ENCODE measurements at regions not wholly inside any gene's neighbourhood (a gene's known extent, or its start where the extent isn't known, plus 50 kb on each side); places are given as distances from the start of the nearest gene placed in this dataset.

- H3K9me3 ChIP-seq (ENCODE audit: insufficient read depth, low read depth, low read length), result no peaks in the 10 kb centered on the region
- no peaks in the 10 kb centered on the region for H3K36me3 ChIP-seq (ENCODE audit: insufficient read depth, low read length)
- Mint-ChIP-seq H3K36me3 (ENCODE audit: low read depth, unreplicated experiment) (no peaks in the 10 kb centered on the region), H3K27me3 (ENCODE audit: low read depth, unreplicated experiment) (no peaks in the 10 kb centered on the region), H3K4me3 (ENCODE audit: unreplicated experiment) (no peak overlapping the region), H3K9me3 (ENCODE audit: unreplicated experiment) (no peaks in the 10 kb centered on the region), H3K27ac (ENCODE audit: unreplicated experiment) (no peak overlapping the region), H3K4me1 (ENCODE audit: low read depth, unreplicated experiment) (no peaks in the 10 kb centered on the region)
- H3K4me3 ChIP-seq (ENCODE audit: insufficient read depth, low read depth, low read length), result no peak overlapping the region
- H3K27me3 ChIP-seq (ENCODE audit: insufficient read depth, low read length), result no peaks in the 10 kb centered on the region
- TF ChIP-seq CTCF (IDR thresholded peaks at IDR 0.05; ENCODE audit: insufficient read depth, low read depth, low read length) (no peak), EZH2 (IDR thresholded peaks at IDR 0.05; ENCODE audit: insufficient read depth, low read length) (no peak)
- no peak overlapping the region for H2AFZ ChIP-seq (ENCODE audit: low read depth, low read length)
- no peak for DNase-seq (ENCODE audit: low read depth)
- peak; percentile 54 for FAIRE-seq
- H3K79me2 ChIP-seq (ENCODE audit: insufficient read depth, low read length), result no peaks in the 10 kb centered on the region
- no peaks in the 10 kb centered on the region for H3K4me1 ChIP-seq (ENCODE audit: insufficient read depth, low read length)
- H4K20me1 ChIP-seq (ENCODE audit: insufficient read depth, low read length), result no peaks in the 10 kb centered on the region
- no peak overlapping the region for H3K4me2 ChIP-seq (ENCODE audit: low read length)
- H3K27ac ChIP-seq (ENCODE audit: low read depth, low read length), result no peak overlapping the region
- H3K9ac ChIP-seq (ENCODE audit: low read length), result no peak overlapping the region
These were observed 89.2 kb upstream of the GLRA2 start for GRCh38 chrX:14440106-14440505.

- Mint-ChIP-seq H3K36me3 (ENCODE audit: low read depth, unreplicated experiment) (no peaks in the 10 kb centered on the region), H3K27me3 (ENCODE audit: low read depth, unreplicated experiment) (no peaks in the 10 kb centered on the region), H3K4me3 (ENCODE audit: unreplicated experiment) (no peak overlapping the region), H3K27ac (ENCODE audit: unreplicated experiment) (no peak overlapping the region), H3K9me3 (ENCODE audit: unreplicated experiment) (no peaks in the 10 kb centered on the region), H3K4me1 (ENCODE audit: low read depth, unreplicated experiment) (no peaks in the 10 kb centered on the region)
- H3K79me2 ChIP-seq (ENCODE audit: insufficient read depth, low read length), result no peaks in the 10 kb centered on the region
- H3K27me3 ChIP-seq (ENCODE audit: insufficient read depth, low read length), result no peaks in the 10 kb centered on the region
- H3K27ac ChIP-seq (ENCODE audit: low read depth, low read length), result no peak overlapping the region
- TF ChIP-seq CTCF (IDR thresholded peaks at IDR 0.05; ENCODE audit: insufficient read depth, low read depth, low read length), result no peak
- no peak for TF ChIP-seq EZH2 (IDR thresholded peaks at IDR 0.05; ENCODE audit: insufficient read depth, low read length)
- no peak overlapping the region for H3K4me2 ChIP-seq (ENCODE audit: low read length)
- H4K20me1 ChIP-seq (ENCODE audit: insufficient read depth, low read length), result no peaks in the 10 kb centered on the region
- DNase-seq (ENCODE audit: low read depth) (no peak), FAIRE-seq (peak; percentile 74)
- no peak overlapping the region for H3K9ac ChIP-seq (ENCODE audit: low read length)
- H3K9me3 ChIP-seq (ENCODE audit: insufficient read depth, low read depth, low read length), result no peaks in the 10 kb centered on the region
- H3K4me3 ChIP-seq (ENCODE audit: insufficient read depth, low read depth, low read length), result no peak overlapping the region
- H3K36me3 ChIP-seq (ENCODE audit: insufficient read depth, low read length), result no peaks in the 10 kb centered on the region
- no peaks in the 10 kb centered on the region for H3K4me1 ChIP-seq (ENCODE audit: insufficient read depth, low read length)
- H2AFZ ChIP-seq (ENCODE audit: low read depth, low read length), result no peak overlapping the region
These were observed 101.7 kb upstream of the GLRA2 start for GRCh38 chrX:14427614-14428013.

GRCh38 chrX:14420841-14421240 is 108.5 kb upstream of the GLRA2 start:
- Mint-ChIP-seq H3K27me3 (ENCODE audit: low read depth, unreplicated experiment) (no peaks in the 10 kb centered on the region), H3K27ac (ENCODE audit: unreplicated experiment) (no peak overlapping the region), H3K9me3 (ENCODE audit: unreplicated experiment) (no peaks in the 10 kb centered on the region), H3K36me3 (ENCODE audit: low read depth, unreplicated experiment) (no peaks in the 10 kb centered on the region), H3K4me3 (ENCODE audit: unreplicated experiment) (no peak overlapping the region), H3K4me1 (ENCODE audit: low read depth, unreplicated experiment) (no peaks in the 10 kb centered on the region)
- Histone ChIP-seq H3K4me1 (ENCODE audit: insufficient read depth, low read length) (no peaks in the 10 kb centered on the region), H3K79me2 (ENCODE audit: insufficient read depth, low read length) (no peaks in the 10 kb centered on the region), H3K4me3 (ENCODE audit: insufficient read depth, low read depth, low read length) (no peak overlapping the region), H3K4me2 (ENCODE audit: low read length) (no peak overlapping the region), H3K27me3 (ENCODE audit: insufficient read depth, low read length) (no peaks in the 10 kb centered on the region), H3K27ac (ENCODE audit: low read depth, low read length) (no peak overlapping the region), H3K9me3 (ENCODE audit: insufficient read depth, low read depth, low read length) (no peaks in the 10 kb centered on the region), H4K20me1 (ENCODE audit: insufficient read depth, low read length) (no peaks in the 10 kb centered on the region), H2AFZ (ENCODE audit: low read depth, low read length) (no peak overlapping the region), H3K36me3 (ENCODE audit: insufficient read depth, low read length) (no peaks in the 10 kb centered on the region), H3K9ac (ENCODE audit: low read length) (no peak overlapping the region)
- no peak for DNase-seq (ENCODE audit: low read depth)
- TF ChIP-seq CTCF (IDR thresholded peaks at IDR 0.05; ENCODE audit: insufficient read depth, low read depth, low read length) (no peak), EZH2 (IDR thresholded peaks at IDR 0.05; ENCODE audit: insufficient read depth, low read length) (no peak)
- FAIRE-seq, result peak; percentile 9

Measured in astrocyte (in vitro differentiated cells and primary cell).